ENCODE measurements at regions not wholly inside any gene's neighbourhood (a gene's known extent, or its start where the extent isn't known, plus 50 kb on each side); places are given as distances from the start of the nearest gene placed in this dataset.

GRCh38 chr4:8697826-8698225 is 105.3 kb downstream of the CPZ start:
- H3K27ac ChIP-seq (ENCODE audit: low read length): no peak overlapping the region
- peaks cover 3% of the 10 kb centered on the region for H3K4me1 ChIP-seq (ENCODE audit: control insufficient read depth, insufficient read depth, low read length)
- no peaks in the 10 kb centered on the region for H3K36me3 ChIP-seq (ENCODE audit: control insufficient read depth, insufficient read depth, low read length)
- WGBS (ENCODE audit: insufficient coverage): 84% methylated on average over 7 of the region's 7 CpGs
- DNase-seq: no peak
- peaks cover 2% of the 10 kb centered on the region for H3K9me3 ChIP-seq (replicated peaks; ENCODE audit: control insufficient read depth, low read depth, low read length)
- peaks cover 56% of the 10 kb centered on the region for H3K27me3 ChIP-seq (ENCODE audit: control insufficient read depth, insufficient read depth, low read length)
- no peak overlapping the region for H3K4me3 ChIP-seq (ENCODE audit: low read length)

DNA sequence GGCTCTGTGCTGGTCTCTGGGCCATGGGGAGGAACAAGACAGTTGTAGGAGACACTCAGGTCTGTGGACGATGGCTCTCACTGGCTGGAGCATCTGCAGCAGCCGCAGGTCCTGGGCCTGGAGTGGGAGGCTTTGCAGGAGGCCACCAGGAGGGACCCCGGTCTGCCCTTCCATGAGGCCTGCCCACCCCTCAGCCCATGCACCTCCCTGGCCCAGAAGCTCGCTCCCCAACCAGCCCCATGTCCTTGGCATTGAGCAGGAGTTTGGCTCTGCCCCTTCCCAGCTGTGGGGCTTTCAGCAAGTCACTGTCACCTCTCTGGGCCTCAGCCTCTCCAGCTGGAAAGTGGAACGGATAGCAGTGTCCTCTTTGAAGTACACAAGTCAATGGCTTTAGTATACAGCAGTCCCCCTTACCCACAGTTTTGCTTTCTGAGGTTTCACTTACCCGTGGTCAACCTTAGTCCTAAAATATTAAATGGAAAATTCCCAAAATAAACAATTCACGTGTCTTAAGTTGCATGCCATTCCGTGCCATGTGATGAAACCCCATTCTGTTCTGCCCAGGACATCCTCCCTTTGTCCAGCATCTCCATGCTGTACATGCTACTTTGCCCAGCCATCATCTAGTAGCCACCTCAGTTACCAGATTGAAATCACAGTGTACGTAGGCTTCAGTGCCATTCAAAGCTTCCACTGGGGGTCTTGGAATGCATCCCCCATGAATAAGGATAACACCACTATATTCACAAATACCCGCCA is 104.0 kb downstream of the CPZ start:
- Histone ChIP-seq H3K27me3 (ENCODE audit: control insufficient read depth, insufficient read depth, low read length) (peaks cover 44% of the 10 kb centered on the region), H3K36me3 (ENCODE audit: control insufficient read depth, insufficient read depth, low read length) (no peaks in the 10 kb centered on the region), H3K27ac (ENCODE audit: low read length) (no peak overlapping the region), H3K9me3 (replicated peaks; ENCODE audit: control insufficient read depth, low read depth, low read length) (peaks cover 2% of the 10 kb centered on the region), H3K4me1 (ENCODE audit: control insufficient read depth, insufficient read depth, low read length) (peaks cover 3% of the 10 kb centered on the region), H3K4me3 (ENCODE audit: low read length) (no peak overlapping the region)
- WGBS (ENCODE audit: insufficient coverage): 76% methylated on average over 10 of the region's 10 CpGs
- no peak for DNase-seq

DNA sequence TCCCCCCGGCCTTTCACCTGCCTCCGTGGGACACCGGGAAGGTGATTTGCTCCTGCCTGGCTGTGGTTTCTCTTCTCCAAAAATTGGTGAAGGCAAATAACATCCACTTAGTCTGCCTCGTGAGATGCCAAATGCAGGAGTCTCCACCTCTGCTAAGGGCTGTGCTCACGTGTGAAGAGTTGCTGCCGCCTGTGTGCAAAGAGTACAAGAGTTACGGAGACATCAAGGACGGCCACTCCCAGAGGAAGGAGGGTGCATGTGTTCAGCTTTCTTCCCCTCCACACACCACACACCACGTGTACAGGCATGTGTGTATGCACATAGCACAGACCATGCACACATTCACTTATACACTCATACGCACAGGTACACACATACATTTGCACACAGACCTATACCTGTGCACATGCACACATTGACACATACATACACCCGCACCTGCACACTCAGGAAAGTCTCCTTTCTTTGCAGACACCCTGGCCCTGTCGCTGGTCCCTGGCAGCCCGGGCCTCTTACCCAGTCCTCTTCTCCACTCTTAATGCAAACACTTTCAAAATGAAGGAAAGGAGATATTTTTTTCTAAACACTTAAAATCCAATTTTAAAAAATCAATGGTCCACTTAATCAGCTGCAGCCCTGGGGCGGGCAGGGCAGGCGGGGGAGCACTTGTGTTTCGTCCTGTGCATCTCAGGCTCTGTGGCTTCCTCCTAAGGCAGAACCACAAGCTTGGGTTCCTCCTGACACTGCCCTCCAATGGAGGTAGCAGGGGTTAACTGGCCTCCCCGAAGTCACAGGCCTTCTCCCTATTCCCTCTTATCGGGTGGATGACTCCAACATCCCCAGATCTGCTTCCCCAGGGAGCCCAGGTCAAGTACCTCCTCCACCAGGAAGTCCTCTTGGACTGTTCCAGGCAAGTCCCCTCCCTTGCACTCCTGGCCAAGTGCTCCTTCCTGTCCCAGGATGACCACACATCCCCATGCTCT is 103.0 kb downstream of the CPZ start:
- no peak for DNase-seq
- H3K27me3 ChIP-seq (ENCODE audit: control insufficient read depth, insufficient read depth, low read length): peaks cover 37% of the 10 kb centered on the region
- WGBS (ENCODE audit: insufficient coverage): 66% methylated on average over 8 of the region's 18 CpGs
- H3K9me3 ChIP-seq (replicated peaks; ENCODE audit: control insufficient read depth, low read depth, low read length): peaks cover 2% of the 10 kb centered on the region
- no peaks in the 10 kb centered on the region for H3K4me1 ChIP-seq (ENCODE audit: control insufficient read depth, insufficient read depth, low read length)
- no peaks in the 10 kb centered on the region for H3K36me3 ChIP-seq (ENCODE audit: control insufficient read depth, insufficient read depth, low read length)
- H3K4me3 ChIP-seq (ENCODE audit: low read length): no peak overlapping the region
- no peak overlapping the region for H3K27ac ChIP-seq (ENCODE audit: low read length)

- WGBS (ENCODE audit: insufficient coverage): 54% methylated on average over 8 of the region's 10 CpGs
- Histone ChIP-seq H3K27me3 (ENCODE audit: control insufficient read depth, insufficient read depth, low read length) (peaks cover 34% of the 10 kb centered on the region), H3K4me1 (ENCODE audit: control insufficient read depth, insufficient read depth, low read length) (no peaks in the 10 kb centered on the region), H3K4me3 (ENCODE audit: low read length) (no peak overlapping the region), H3K9me3 (replicated peaks; ENCODE audit: control insufficient read depth, low read depth, low read length) (peaks cover 2% of the 10 kb centered on the region), H3K36me3 (ENCODE audit: control insufficient read depth, insufficient read depth, low read length) (no peaks in the 10 kb centered on the region), H3K27ac (ENCODE audit: low read length) (no peak overlapping the region)
- DNase-seq: no peak
Observed at GRCh38 chr4:8694651-8695151, 102.1 kb downstream of the CPZ start.

- no peak overlapping the region for H3K4me3 ChIP-seq (ENCODE audit: low read length)
Observed at GRCh38 chr4:8694226-8694625, 101.7 kb downstream of the CPZ start.

GRCh38 chr4:8691151-8691775 is 98.7 kb downstream of the CPZ start:
- Histone ChIP-seq H3K9me3 (replicated peaks; ENCODE audit: control insufficient read depth, low read depth, low read length) (no peaks in the 10 kb centered on the region), H3K4me1 (ENCODE audit: control insufficient read depth, insufficient read depth, low read length) (no peaks in the 10 kb centered on the region), H3K27me3 (ENCODE audit: control insufficient read depth, insufficient read depth, low read length) (peaks cover 38% of the 10 kb centered on the region), H3K4me3 (ENCODE audit: low read length) (no peak overlapping the region), H3K27ac (ENCODE audit: low read length) (no peak overlapping the region), H3K36me3 (ENCODE audit: control insufficient read depth, insufficient read depth, low read length) (no peaks in the 10 kb centered on the region)
- WGBS (ENCODE audit: insufficient coverage): 92% methylated on average over 22 of the region's 27 CpGs
- no peak for DNase-seq

More at GRCh38 chr4:8694226-8694625, 101.7 kb downstream of the CPZ start:
- H3K27ac ChIP-seq (ENCODE audit: low read length): no peak overlapping the region
- H3K4me1 ChIP-seq (ENCODE audit: control insufficient read depth, insufficient read depth, low read length): no peaks in the 10 kb centered on the region
- no peak for DNase-seq
- peaks cover 33% of the 10 kb centered on the region for H3K27me3 ChIP-seq (ENCODE audit: control insufficient read depth, insufficient read depth, low read length)
- peaks cover 2% of the 10 kb centered on the region for H3K9me3 ChIP-seq (replicated peaks; ENCODE audit: control insufficient read depth, low read depth, low read length)
- 66% methylated on average over 8 of the region's 8 CpGs for WGBS (ENCODE audit: insufficient coverage)
- no peaks in the 10 kb centered on the region for H3K36me3 ChIP-seq (ENCODE audit: control insufficient read depth, insufficient read depth, low read length)

- no peaks in the 10 kb centered on the region for H3K4me1 ChIP-seq (ENCODE audit: control insufficient read depth, insufficient read depth, low read length)
- no peak overlapping the region for H3K4me3 ChIP-seq (ENCODE audit: low read length)
- no peak for DNase-seq
- H3K27me3 ChIP-seq (ENCODE audit: control insufficient read depth, insufficient read depth, low read length): peaks cover 38% of the 10 kb centered on the region
- no peaks in the 10 kb centered on the region for H3K36me3 ChIP-seq (ENCODE audit: control insufficient read depth, insufficient read depth, low read length)
- H3K9me3 ChIP-seq (replicated peaks; ENCODE audit: control insufficient read depth, low read depth, low read length): no peaks in the 10 kb centered on the region
- WGBS (ENCODE audit: insufficient coverage): 62% methylated on average over 23 of the region's 23 CpGs
- no peak overlapping the region for H3K27ac ChIP-seq (ENCODE audit: low read length)
Observed at GRCh38 chr4:8690216-8691150, 97.9 kb downstream of the CPZ start.

DNA sequence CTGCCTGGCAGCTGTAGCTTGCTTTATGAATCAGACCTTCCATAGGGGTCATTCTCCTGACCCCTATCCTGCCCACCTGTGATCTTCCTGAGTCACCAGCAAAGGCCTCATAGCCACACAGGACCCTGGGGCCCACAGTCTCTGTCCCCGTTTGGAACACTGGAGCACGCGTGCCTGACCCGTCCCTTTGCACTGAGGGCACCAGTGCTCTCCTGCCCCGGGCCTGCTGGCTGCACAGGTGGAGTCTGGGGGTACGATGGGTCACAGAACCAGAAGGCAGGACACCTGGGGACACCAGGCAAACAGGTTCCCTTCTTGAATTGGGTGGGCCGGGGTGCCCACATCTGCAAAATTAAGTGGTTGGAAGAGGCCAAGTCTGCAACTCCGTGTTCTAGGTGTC is 97.2 kb downstream of the CPZ start:
- peaks cover 40% of the 10 kb centered on the region for H3K27me3 ChIP-seq (ENCODE audit: control insufficient read depth, insufficient read depth, low read length)
- DNase-seq: no peak
- H3K4me1 ChIP-seq (ENCODE audit: control insufficient read depth, insufficient read depth, low read length): no peaks in the 10 kb centered on the region
- no peaks in the 10 kb centered on the region for H3K36me3 ChIP-seq (ENCODE audit: control insufficient read depth, insufficient read depth, low read length)
- H3K4me3 ChIP-seq (ENCODE audit: low read length): no peak overlapping the region
- no peak overlapping the region for H3K27ac ChIP-seq (ENCODE audit: low read length)
- no peaks in the 10 kb centered on the region for H3K9me3 ChIP-seq (replicated peaks; ENCODE audit: control insufficient read depth, low read depth, low read length)
- 70% methylated on average over 8 of the region's 8 CpGs for WGBS (ENCODE audit: insufficient coverage)

DNA sequence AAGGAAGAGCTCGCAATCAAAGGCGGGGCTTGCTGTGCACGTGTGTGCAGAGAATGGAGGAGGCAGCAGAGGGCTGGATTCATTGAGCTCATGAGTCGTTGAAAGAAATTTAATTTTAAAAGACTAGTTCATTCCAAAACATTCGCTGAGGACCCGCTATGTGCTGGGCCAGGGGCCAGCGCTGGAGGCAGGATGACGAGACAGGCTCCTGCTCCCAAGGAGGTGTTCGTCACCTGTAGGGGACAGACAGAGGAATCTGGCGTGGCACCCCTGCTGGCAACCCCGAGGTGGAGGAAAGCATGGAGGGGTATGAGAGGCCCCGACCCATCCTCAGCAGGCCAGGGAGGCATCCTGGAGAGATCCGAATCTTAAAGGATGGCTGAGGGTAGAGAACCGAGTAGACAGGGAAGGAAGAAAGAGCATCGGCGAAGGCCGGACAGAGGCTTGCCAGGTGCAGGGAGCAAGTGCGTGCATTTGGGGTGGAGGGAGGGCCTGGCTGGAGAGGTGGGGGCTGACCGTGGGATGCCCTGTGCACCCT is 96.4 kb downstream of the CPZ start:
- Histone ChIP-seq H3K27me3 (ENCODE audit: control insufficient read depth, insufficient read depth, low read length) (peaks cover 34% of the 10 kb centered on the region), H3K4me3 (ENCODE audit: low read length) (no peak overlapping the region), H3K36me3 (ENCODE audit: control insufficient read depth, insufficient read depth, low read length) (no peaks in the 10 kb centered on the region), H3K4me1 (ENCODE audit: control insufficient read depth, insufficient read depth, low read length) (no peaks in the 10 kb centered on the region), H3K27ac (ENCODE audit: low read length) (no peak overlapping the region), H3K9me3 (replicated peaks; ENCODE audit: control insufficient read depth, low read depth, low read length) (no peaks in the 10 kb centered on the region)
- no peak for DNase-seq
- WGBS (ENCODE audit: insufficient coverage): 69% methylated on average over 16 of the region's 19 CpGs
